Osteocyte (in vitro differentiated cells): ENCODE measurements at regions not wholly inside any gene's neighbourhood (a gene's known extent, or its start where the extent isn't known, plus 50 kb on each side); places are given as distances from the start of the nearest gene placed in this dataset.
"Not testable (repeated sequence)": the region's sequence is repeated elsewhere in the genome, so short reads cannot be mapped to it uniquely, and the experiment has no call there.

Experiments
- DNase-seq: peaks from one replicate; pipeline ENCODE4 v3.0.0; 2021; ENCODE audit warnings: mixed read lengths; ENCODE audit not compliant: unreplicated experiment; ENCODE audit errors: extremely low spot score
- H3K27ac Mint-ChIP-seq: one replicate; pipeline ENCODE4 v1.8.0; 2021; ENCODE audit warnings: mild to moderate bottlenecking, mixed read lengths; ENCODE audit not compliant: unreplicated experiment
- H3K27me3 Mint-ChIP-seq: one replicate; pipeline ENCODE4 v1.8.0; 2021; ENCODE audit warnings: mixed read lengths; ENCODE audit not compliant: unreplicated experiment
- H3K36me3 Mint-ChIP-seq: one replicate; pipeline ENCODE4 v1.8.0; 2021; ENCODE audit warnings: mixed read lengths; ENCODE audit not compliant: unreplicated experiment
- H3K4me1 Mint-ChIP-seq: one replicate; pipeline ENCODE4 v1.8.0; 2021; ENCODE audit warnings: mixed read lengths; ENCODE audit not compliant: unreplicated experiment
- H3K4me3 Mint-ChIP-seq: one replicate; pipeline ENCODE4 v1.8.0; 2021; ENCODE audit warnings: mild to moderate bottlenecking, moderate library complexity, mixed read lengths; ENCODE audit not compliant: unreplicated experiment
- H3K9me3 Mint-ChIP-seq: one replicate; pipeline ENCODE4 v1.8.0; 2021; ENCODE audit warnings: mixed read lengths; ENCODE audit not compliant: unreplicated experiment
- CTCF ChIP-seq: fragments of 200-600 bp; sonication (generic); IDR thresholded peaks from 2 replicates; pipeline ENCODE4 v1.5.0; 2021; ENCODE audit warnings: antibody characterized with exemption, mild to moderate bottlenecking, moderate library complexity

DNA sequence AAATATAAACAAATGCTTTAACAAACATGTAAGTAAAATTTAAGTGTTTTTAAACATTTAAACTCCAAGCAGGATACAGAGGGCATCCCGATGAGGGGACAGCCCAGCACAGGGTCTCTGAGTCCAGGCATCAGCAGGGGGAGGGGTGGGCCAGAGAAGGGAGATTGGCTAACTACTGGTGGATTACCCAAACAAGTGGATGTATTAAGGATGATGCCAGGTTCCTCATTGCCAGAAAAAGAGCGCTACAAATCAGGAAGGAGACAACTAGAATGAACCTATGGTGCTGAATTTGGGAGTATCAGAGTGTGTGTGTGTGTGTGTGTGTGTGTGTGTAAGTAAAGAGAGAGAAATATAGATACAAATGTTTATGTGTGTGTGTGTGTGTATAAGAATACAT, 162.0 kb upstream of the RMP24 start:
- Mint-ChIP-seq H3K9me3 (no peaks in the 10 kb centered on the region), H3K27ac (no peak overlapping the region), H3K4me1 (no peaks in the 10 kb centered on the region), H3K4me3 (no peak overlapping the region), H3K36me3 (no peaks in the 10 kb centered on the region), H3K27me3 (peaks cover 31% of the 10 kb centered on the region)
- DNase-seq: no peak
- no peak for TF ChIP-seq CTCF

GRCh38 chr18:35811896-35812295, 160.6 kb upstream of the RMP24 start:
- DNase-seq: no peak
- Mint-ChIP-seq H3K27me3 (peaks cover 24% of the 10 kb centered on the region), H3K36me3 (no peaks in the 10 kb centered on the region), H3K27ac (no peak overlapping the region), H3K4me3 (no peak overlapping the region), H3K9me3 (no peaks in the 10 kb centered on the region), H3K4me1 (no peaks in the 10 kb centered on the region)
- no peak for TF ChIP-seq CTCF

DNA sequence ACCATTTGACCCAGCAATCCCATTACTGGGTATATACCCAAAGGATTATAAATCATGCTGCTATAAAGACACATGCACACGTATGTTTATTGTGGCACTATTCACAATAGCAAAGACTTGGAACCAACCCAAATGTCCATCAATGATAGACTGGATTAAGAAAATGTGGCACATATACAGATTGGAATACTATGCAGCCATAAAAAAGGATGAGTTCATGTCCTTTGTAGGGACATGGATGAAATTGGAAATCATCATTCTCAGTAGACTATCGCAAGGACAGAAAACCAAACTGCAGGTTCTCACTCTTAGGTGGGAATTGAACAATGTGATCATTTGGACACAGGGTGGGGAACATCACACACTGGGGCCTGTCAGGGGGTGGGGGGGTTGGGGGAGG, 157.5 kb upstream of the RMP24 start:
- peaks cover 22% of the 10 kb centered on the region for H3K27me3 Mint-ChIP-seq
- H3K36me3 Mint-ChIP-seq, H3K9me3 Mint-ChIP-seq, DNase-seq, H3K4me1 Mint-ChIP-seq, H3K27ac Mint-ChIP-seq, H3K4me3 Mint-ChIP-seq: not testable (repeated sequence)

DNA sequence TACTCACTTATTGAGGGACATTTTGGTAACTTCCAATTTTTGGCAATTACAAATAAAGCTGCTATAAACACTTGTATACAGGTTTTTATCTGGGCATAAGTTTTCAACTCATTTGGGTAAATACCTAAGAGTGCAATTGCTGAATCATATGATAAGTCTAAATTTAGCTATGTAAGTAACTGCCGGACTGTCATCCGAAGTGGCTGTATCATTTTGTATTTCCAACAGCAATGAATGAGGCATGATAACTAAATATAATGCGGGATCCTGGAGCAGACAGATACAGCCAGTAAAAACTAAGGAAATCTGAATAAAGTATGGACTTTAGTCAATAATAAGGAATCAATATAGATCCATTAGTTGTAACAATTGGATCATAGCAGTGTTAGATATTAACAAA, 156.5 kb upstream of the RMP24 start:
- no peak for TF ChIP-seq CTCF
- H3K9me3 Mint-ChIP-seq: no peaks in the 10 kb centered on the region
- no peak overlapping the region for H3K27ac Mint-ChIP-seq
- H3K36me3 Mint-ChIP-seq: no peaks in the 10 kb centered on the region
- no peaks in the 10 kb centered on the region for H3K4me1 Mint-ChIP-seq
- no peak overlapping the region for H3K4me3 Mint-ChIP-seq
- H3K27me3 Mint-ChIP-seq: peaks cover 25% of the 10 kb centered on the region
- DNase-seq: no peak

GRCh38 chr18:35817604-35818352, 154.7 kb upstream of the RMP24 start:
- no peak overlapping the region for H3K27ac Mint-ChIP-seq
- DNase-seq: no peak
- H3K4me3 Mint-ChIP-seq: no peak overlapping the region
- no peak for TF ChIP-seq CTCF
- H3K4me1 Mint-ChIP-seq: no peaks in the 10 kb centered on the region
- H3K36me3 Mint-ChIP-seq: no peaks in the 10 kb centered on the region
- no peaks in the 10 kb centered on the region for H3K9me3 Mint-ChIP-seq
- peaks cover 24% of the 10 kb centered on the region for H3K27me3 Mint-ChIP-seq

DNA sequence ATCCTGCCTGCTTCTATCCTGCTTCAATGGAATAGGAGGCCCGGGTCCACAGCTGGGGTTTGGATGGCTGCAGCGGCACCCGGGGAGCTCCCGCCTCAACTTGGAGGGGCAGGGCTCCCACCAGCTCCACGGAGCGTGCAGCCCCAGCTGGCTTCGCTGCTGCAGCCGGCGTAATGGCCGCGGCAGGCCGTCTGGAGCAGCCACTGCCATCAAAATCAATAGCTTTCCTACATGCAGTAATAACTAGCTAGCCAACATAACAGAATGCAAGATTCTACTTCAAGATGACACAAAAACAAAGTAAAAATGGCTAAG, 154.2 kb upstream of the RMP24 start:
- H3K36me3 Mint-ChIP-seq: no peaks in the 10 kb centered on the region
- no peak for TF ChIP-seq CTCF
- peaks cover 20% of the 10 kb centered on the region for H3K27me3 Mint-ChIP-seq
- DNase-seq: no peak
- H3K27ac Mint-ChIP-seq: no peak overlapping the region
- H3K4me3 Mint-ChIP-seq: no peak overlapping the region
- H3K9me3 Mint-ChIP-seq: no peaks in the 10 kb centered on the region
- no peaks in the 10 kb centered on the region for H3K4me1 Mint-ChIP-seq
